ENCODE measurements at regions not wholly inside any gene's neighbourhood (a gene's known extent, or its start where the extent isn't known, plus 50 kb on each side); places are given as distances from the start of the nearest gene placed in this dataset.

DNA sequence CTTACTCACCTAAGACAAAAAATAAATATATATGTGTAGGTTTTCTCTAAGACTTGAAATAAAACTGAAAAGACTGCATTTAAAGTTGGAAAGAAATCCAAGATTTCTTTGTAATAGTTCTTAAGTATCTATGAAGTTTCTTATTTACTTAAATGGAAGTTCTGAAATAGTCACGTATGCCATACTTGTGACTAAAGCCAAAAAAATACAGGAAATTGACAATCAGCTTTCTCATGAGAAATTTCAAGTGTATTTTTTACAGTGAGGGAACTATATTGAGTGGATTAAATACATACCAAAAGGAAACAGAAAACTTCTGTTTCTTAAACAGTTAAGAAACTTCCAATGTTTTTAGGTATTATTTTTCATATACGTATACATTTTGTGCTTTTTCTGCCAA lies 188.1 kb downstream of the DPY19L2 start:
- TF ChIP-seq CTCF (optimal IDR thresholded peaks at IDR 0.05 in 1 of 3, IDR thresholded peaks at IDR 0.05 in 1 of 3, conservative IDR thresholded peaks at IDR 0.05 in 1 of 3; ENCODE audit: extremely low read depth in 1 of 3, insufficient read depth in 2 of 3, low read length in 3 of 3) (no peak), EZH2 (IDR thresholded peaks at IDR 0.05; ENCODE audit: low read length) (no peak)
